SK-N-SH (cell line): ENCODE measurements at regions not wholly inside any gene's neighbourhood (a gene's known extent, or its start where the extent isn't known, plus 50 kb on each side); places are given as distances from the start of the nearest gene placed in this dataset.

Experiments used
- CTCF ChIA-PET: fragments of 300-600, 350-600 bp; formaldehyde crosslinking; extraction: SDS; loops from one replicate; lab custom pipeline; 2021; lab: Yijun Ruan, JAX
- POLR2A ChIA-PET: fragments of 350-600 bp; sonication (Branson Sonifier 250); formaldehyde crosslinking; extraction: SDS; loops from one replicate; lab custom pipeline; 2020; ENCODE audit warnings: antibody characterized with exemption, inconsistent platforms; lab: Yijun Ruan, JAX
- DNase-seq: peaks from one replicate; pipeline ENCODE4 v3.0.0; 2012
- H2AFZ ChIP-seq: fragments of 200-600 bp; sonication (generic); 2 replicates; pipeline ENCODE4 v1.8.1; 2016; ENCODE audit warnings: antibody characterized with exemption, mild to moderate bottlenecking, low read depth
- H3F3A ChIP-seq: fragments of 200-600 bp; sonication (generic); replicated peaks from 2 replicates; pipeline ENCODE3; 2016; ENCODE audit warnings: antibody characterized with exemption, mild to moderate bottlenecking; ENCODE audit not compliant: insufficient read depth
- H3K27ac ChIP-seq, 2 experiments: fragments of 200-500 bp in 1 of 2; fragments of 200-600 bp in 1 of 2; sonication (Bioruptor generic) in 1 of 2; sonication (generic), shearing (Covaris generic) in 1 of 2; 2 replicates each; pipeline versions ENCODE4 v1.5.1 to v1.6.1; 2014 to 2016; ENCODE audit warnings: low read depth in 2 of 2, inconsistent platforms in 1 of 2, low read length in 1 of 2, mild to moderate bottlenecking in 1 of 2, mixed read lengths in 1 of 2
- H3K27me3 ChIP-seq: fragments of 200-600 bp; sonication (generic), shearing (Covaris generic); 2 replicates; pipeline ENCODE4 v1.6.1; 2016; ENCODE audit warnings: mixed run types; ENCODE audit not compliant: insufficient read depth
- H3K36me3 ChIP-seq, 2 experiments: fragments of 200-500 bp in 1 of 2; fragments of 200-600 bp in 1 of 2; sonication (Bioruptor generic) in 1 of 2; sonication (generic) in 1 of 2; replicated peaks in 1 of 2; 2 replicates each; pipeline versions ENCODE3 to v1.5.1; 2014 to 2016; ENCODE audit warnings: low read length in 1 of 2, mild to moderate bottlenecking in 1 of 2; ENCODE audit not compliant: insufficient read depth in 2 of 2, control insufficient read depth in 1 of 2
- H3K4me1 ChIP-seq, 2 experiments: fragments of 200-500 bp in 1 of 2; fragments of 200-600 bp in 1 of 2; sonication (Bioruptor generic) in 1 of 2; sonication (generic), shearing (Covaris generic) in 1 of 2; 2 replicates each; pipeline versions ENCODE4 v1.5.1 to v1.6.1; 2014 to 2016; ENCODE audit warnings: low read depth in 1 of 2, low read length in 1 of 2, mixed run types in 1 of 2; ENCODE audit not compliant: insufficient read depth in 2 of 2, control insufficient read depth in 1 of 2
- H3K4me2 ChIP-seq: fragments of 200-600 bp; sonication (generic), shearing (Covaris generic); 2 replicates; pipeline ENCODE4 v1.6.1; 2017; ENCODE audit warnings: mixed run types
- H3K4me3 ChIP-seq, 2 experiments: fragments of 200-500 bp in 1 of 2; fragments of 200-600 bp in 1 of 2; sonication (Bioruptor generic) in 1 of 2; sonication (generic), shearing (Covaris generic) in 1 of 2; 2 replicates each; pipeline versions ENCODE4 v1.5.1 to v1.8.1; 2014 to 2016; ENCODE audit warnings: low read depth in 2 of 2, inconsistent platforms in 1 of 2, low read length in 1 of 2, mild to moderate bottlenecking in 1 of 2, mixed read lengths in 1 of 2, moderate library complexity in 1 of 2
- H3K79me2 ChIP-seq: fragments of 200-600 bp; sonication (generic); 2 replicates; pipeline ENCODE4 v1.8.1; 2017; ENCODE audit warnings: mild to moderate bottlenecking; ENCODE audit not compliant: insufficient read depth
- H3K9ac ChIP-seq: fragments of 200-600 bp; sonication (generic); 2 replicates; pipeline ENCODE4 v1.6.1; 2017; ENCODE audit warnings: mixed run types
- H3K9me2 ChIP-seq: fragments of 200-600 bp; sonication (generic); 2 replicates; pipeline ENCODE4 v1.6.1; 2017; ENCODE audit warnings: mixed run types
- H3K9me3 ChIP-seq: fragments of 200-600 bp; sonication (generic); 2 replicates; pipeline ENCODE4 v1.6.1; 2017; ENCODE audit warnings: mixed run types, mild to moderate bottlenecking, moderate library complexity
- H4K20me1 ChIP-seq: fragments of 200-600 bp; sonication (generic); 2 replicates; pipeline ENCODE4 v1.6.1; 2017; ENCODE audit warnings: mild to moderate bottlenecking, mixed run types; ENCODE audit not compliant: insufficient read depth
- ELF1 ChIP-seq: IDR thresholded peaks from 2 replicates; pipeline ENCODE4 v1.4.0; 2012
- EP300 ChIP-seq, 2 experiments: IDR thresholded peaks; 2 replicates each; pipeline versions ENCODE4 v1.4.0 to v1.6.1; 2012; ENCODE audit warnings: borderline replicate concordance in 1 of 2, low read depth in 1 of 2, low read length in 1 of 2
- EZH2phosphoT487 ChIP-seq: fragments of 200-600 bp; sonication (generic); IDR thresholded peaks from 2 replicates; pipeline ENCODE4 v1.6.1; 2017; ENCODE audit warnings: low read depth, mixed run types, mild to moderate bottlenecking, antibody characterized with exemption, moderate library complexity, borderline replicate concordance
- MXI1 ChIP-seq: IDR thresholded peaks from 2 replicates; pipeline ENCODE4 v1.6.1; 2012; ENCODE audit warnings: mild to moderate bottlenecking, low read depth, low read length, improper control_type of control experiment
- RFX5 ChIP-seq: IDR thresholded peaks from 2 replicates; pipeline ENCODE4 v1.6.1; 2012; ENCODE audit warnings: mild to moderate bottlenecking, improper control_type of control experiment, low read length
- SMC3 ChIP-seq: IDR thresholded peaks from 2 replicates; pipeline ENCODE4 v1.6.1; 2012; ENCODE audit warnings: low read depth, low read length, improper control_type of control experiment
- USF2 ChIP-seq: fragments of 150-350 bp; IDR thresholded peaks from 2 replicates; pipeline ENCODE4 v1.6.1; 2017; ENCODE audit warnings: antibody characterized with exemption, low read length, low read depth, borderline replicate concordance
- WGBS: methylation state at CpG from one replicate; pipeline ENCODE4 v1.1.6; 2017; ENCODE audit warnings: low lambda C conversion rate; 5-methylcytosine and 5-hydroxymethylcytosine counted together
- TF ChIP-seq, protein P1 (sequence below): IDR thresholded peaks from 2 replicates; pipeline ENCODE4 v1.6.1; 2012; ENCODE audit warnings: mild to moderate bottlenecking, low read depth, low read length, moderate library complexity
- TF ChIP-seq, protein P2 (sequence below): fragments of 150-350 bp; IDR thresholded peaks from 2 replicates; pipeline ENCODE4 v1.6.1; 2016; ENCODE audit warnings: mild to moderate bottlenecking, low read depth, low read length
- TF ChIP-seq, protein P3 (sequence below): IDR thresholded peaks from 2 replicates; pipeline ENCODE4 v1.4.0; 2012; ENCODE audit warnings: low read depth, borderline replicate concordance
- TF ChIP-seq, protein P4 (sequence below): IDR thresholded peaks from 2 replicates; pipeline ENCODE4 v1.4.0; 2012; ENCODE audit warnings: low read depth

GRCh38 chr10:29209830-29210229 is 79.0 kb upstream of the LYZL1 start:
- no peaks in the 10 kb centered on the region for H3F3A ChIP-seq
- no peak for TF ChIP-seq MXI1
- H3K4me3 ChIP-seq: no peak overlapping the region
- no peak for DNase-seq
- no peaks in the 10 kb centered on the region for H3K27me3 ChIP-seq
- no peak overlapping the region for H2AFZ ChIP-seq
- no peaks in the 10 kb centered on the region for H3K9me3 ChIP-seq
- no peak overlapping the region for H3K27ac ChIP-seq
- POLR2A ChIA-PET: no interaction called here
- H3K79me2 ChIP-seq: no peaks in the 10 kb centered on the region
- H4K20me1 ChIP-seq: no peaks in the 10 kb centered on the region
- peaks cover 0 to 2% of the 10 kb centered on the region in 2 experiments; a peak in 1 of 4 replicates for H3K4me1 ChIP-seq
- no peak overlapping the region for H3K4me2 ChIP-seq
- no peak overlapping the region for H3K9ac ChIP-seq
- CTCF ChIA-PET: interaction anchor here (1.0 kb wide), 1 partner anchor 10 kb away, joined by 3 read pairs; no protein-coding TSS in a partner anchor
- H3K9me2 ChIP-seq: no peaks in the 10 kb centered on the region
- no peaks in the 10 kb centered on the region for H3K36me3 ChIP-seq

DNA sequence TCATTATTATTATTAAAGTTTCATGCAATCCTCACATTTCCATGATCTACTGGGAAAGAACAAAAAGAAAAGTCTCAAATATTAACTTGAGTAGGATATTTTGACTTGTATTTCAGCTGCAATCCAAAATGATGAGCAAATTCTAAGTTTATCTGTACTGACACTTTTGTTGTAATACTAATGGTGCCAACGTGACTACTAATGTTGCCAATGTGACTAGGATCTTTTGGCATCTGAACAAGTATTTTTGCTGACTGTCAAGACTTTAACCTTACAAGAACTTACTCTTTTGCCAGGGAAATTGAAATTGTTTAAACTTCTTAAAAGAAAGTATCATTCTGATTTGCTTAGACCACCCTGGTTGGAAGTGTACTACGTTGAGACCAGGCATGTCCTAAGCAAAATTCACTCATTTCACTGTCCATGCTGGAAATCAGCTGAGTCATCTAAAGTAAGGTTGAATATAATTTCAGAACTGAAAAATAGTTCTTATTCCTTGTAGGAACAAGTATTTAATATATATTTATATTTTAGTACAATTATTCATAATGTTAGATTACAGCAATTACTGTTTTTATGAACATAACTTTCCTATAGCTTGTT is 78.5 kb upstream of the LYZL1 start:
- H3K27me3 ChIP-seq: no peaks in the 10 kb centered on the region
- no peaks in the 10 kb centered on the region for H3K9me3 ChIP-seq
- POLR2A ChIA-PET: no interaction called here
- no peak overlapping the region for H3K4me2 ChIP-seq
- no peaks in the 10 kb centered on the region for H4K20me1 ChIP-seq
- no peak overlapping the region for H3K9ac ChIP-seq
- H3K27ac ChIP-seq: no peak overlapping the region
- H3F3A ChIP-seq: no peaks in the 10 kb centered on the region
- no peaks in the 10 kb centered on the region for H3K79me2 ChIP-seq
- H3K4me3 ChIP-seq: no peak overlapping the region
- 34% methylated on average over 2 of the region's 2 CpGs for WGBS
- no peak overlapping the region for H2AFZ ChIP-seq
- no peaks in the 10 kb centered on the region for H3K36me3 ChIP-seq
- no peak for DNase-seq
- CTCF ChIA-PET: interaction anchor here (1.0 kb wide), 1 partner anchor 9 kb away, joined by 3 read pairs; no protein-coding TSS in a partner anchor
- H3K9me2 ChIP-seq: no peaks in the 10 kb centered on the region
- peaks cover 0 to 2% of the 10 kb centered on the region in 2 experiments; a peak in 1 of 4 replicates for H3K4me1 ChIP-seq
- TF ChIP-seq USF2 (no peak), RFX5 (no peak), EP300 (IDR thresholded peaks at IDR 0.05; ENCODE audit: borderline replicate concordance in 1 of 2, low read depth in 1 of 2, low read length in 1 of 2) (no peak), SMC3 (no peak), EZH2phosphoT487 (no peak), ELF1 (no peak)
- TF ChIP-seq, protein P1, sequence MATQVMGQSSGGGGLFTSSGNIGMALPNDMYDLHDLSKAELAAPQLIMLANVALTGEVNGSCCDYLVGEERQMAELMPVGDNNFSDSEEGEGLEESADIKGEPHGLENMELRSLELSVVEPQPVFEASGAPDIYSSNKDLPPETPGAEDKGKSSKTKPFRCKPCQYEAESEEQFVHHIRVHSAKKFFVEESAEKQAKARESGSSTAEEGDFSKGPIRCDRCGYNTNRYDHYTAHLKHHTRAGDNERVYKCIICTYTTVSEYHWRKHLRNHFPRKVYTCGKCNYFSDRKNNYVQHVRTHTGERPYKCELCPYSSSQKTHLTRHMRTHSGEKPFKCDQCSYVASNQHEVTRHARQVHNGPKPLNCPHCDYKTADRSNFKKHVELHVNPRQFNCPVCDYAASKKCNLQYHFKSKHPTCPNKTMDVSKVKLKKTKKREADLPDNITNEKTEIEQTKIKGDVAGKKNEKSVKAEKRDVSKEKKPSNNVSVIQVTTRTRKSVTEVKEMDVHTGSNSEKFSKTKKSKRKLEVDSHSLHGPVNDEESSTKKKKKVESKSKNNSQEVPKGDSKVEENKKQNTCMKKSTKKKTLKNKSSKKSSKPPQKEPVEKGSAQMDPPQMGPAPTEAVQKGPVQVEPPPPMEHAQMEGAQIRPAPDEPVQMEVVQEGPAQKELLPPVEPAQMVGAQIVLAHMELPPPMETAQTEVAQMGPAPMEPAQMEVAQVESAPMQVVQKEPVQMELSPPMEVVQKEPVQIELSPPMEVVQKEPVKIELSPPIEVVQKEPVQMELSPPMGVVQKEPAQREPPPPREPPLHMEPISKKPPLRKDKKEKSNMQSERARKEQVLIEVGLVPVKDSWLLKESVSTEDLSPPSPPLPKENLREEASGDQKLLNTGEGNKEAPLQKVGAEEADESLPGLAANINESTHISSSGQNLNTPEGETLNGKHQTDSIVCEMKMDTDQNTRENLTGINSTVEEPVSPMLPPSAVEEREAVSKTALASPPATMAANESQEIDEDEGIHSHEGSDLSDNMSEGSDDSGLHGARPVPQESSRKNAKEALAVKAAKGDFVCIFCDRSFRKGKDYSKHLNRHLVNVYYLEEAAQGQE: no peak
- TF ChIP-seq, protein P2, sequence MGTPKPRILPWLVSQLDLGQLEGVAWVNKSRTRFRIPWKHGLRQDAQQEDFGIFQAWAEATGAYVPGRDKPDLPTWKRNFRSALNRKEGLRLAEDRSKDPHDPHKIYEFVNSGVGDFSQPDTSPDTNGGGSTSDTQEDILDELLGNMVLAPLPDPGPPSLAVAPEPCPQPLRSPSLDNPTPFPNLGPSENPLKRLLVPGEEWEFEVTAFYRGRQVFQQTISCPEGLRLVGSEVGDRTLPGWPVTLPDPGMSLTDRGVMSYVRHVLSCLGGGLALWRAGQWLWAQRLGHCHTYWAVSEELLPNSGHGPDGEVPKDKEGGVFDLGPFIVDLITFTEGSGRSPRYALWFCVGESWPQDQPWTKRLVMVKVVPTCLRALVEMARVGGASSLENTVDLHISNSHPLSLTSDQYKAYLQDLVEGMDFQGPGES: no peak
- TF ChIP-seq, protein P3, sequence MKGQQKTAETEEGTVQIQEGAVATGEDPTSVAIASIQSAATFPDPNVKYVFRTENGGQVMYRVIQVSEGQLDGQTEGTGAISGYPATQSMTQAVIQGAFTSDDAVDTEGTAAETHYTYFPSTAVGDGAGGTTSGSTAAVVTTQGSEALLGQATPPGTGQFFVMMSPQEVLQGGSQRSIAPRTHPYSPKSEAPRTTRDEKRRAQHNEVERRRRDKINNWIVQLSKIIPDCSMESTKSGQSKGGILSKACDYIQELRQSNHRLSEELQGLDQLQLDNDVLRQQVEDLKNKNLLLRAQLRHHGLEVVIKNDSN: no peak
- TF ChIP-seq, protein P4, sequence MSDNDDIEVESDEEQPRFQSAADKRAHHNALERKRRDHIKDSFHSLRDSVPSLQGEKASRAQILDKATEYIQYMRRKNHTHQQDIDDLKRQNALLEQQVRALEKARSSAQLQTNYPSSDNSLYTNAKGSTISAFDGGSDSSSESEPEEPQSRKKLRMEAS: no peak
